HK-2 (cell line): ENCODE measurements at regions not wholly inside any gene's neighbourhood (a gene's known extent, or its start where the extent isn't known, plus 50 kb on each side); places are given as distances from the start of the nearest gene placed in this dataset.
A peak's percentile ranks its signal among the peaks of the same experiment; 100 is the strongest.
"Not testable (repeated sequence)": the region's sequence is repeated elsewhere in the genome, so short reads cannot be mapped to it uniquely, and the experiment has no call there.

Experiments used
- DNase-seq: peaks from one replicate; pipeline ENCODE4 v3.0.0-alpha.2; 2018; ENCODE audit not compliant: unreplicated experiment

GRCh38 chr11:34001557-34002064 lies 49.9 kb upstream of the CAPRIN1 start:
- no peak for DNase-seq

- DNase-seq: no peak
Measured at GRCh38 chr11:33999393-33999792, 52.1 kb upstream of the CAPRIN1 start.

GRCh38 chr11:33997584-33998251 lies 53.8 kb upstream of the CAPRIN1 start:
- DNase-seq: no peak

- DNase-seq: peak; percentile 50
Measured at GRCh38 chr11:33996498-33997454, 54.8 kb upstream of the CAPRIN1 start.

- DNase-seq: no peak
Measured at GRCh38 chr11:33994937-33995336, 56.6 kb upstream of the CAPRIN1 start.

- not testable (repeated sequence) for DNase-seq
Measured at GRCh38 chr11:33991136-33991535, 60.4 kb upstream of the CAPRIN1 start.

- not testable (repeated sequence) for DNase-seq
Measured at GRCh38 chr11:33990131-33990530, 61.4 kb upstream of the CAPRIN1 start.

- no peak for DNase-seq
Measured at GRCh38 chr11:33989461-33989860, 62.1 kb upstream of the CAPRIN1 start.

- no peak for DNase-seq
Measured at GRCh38 chr11:33988586-33989370, 62.8 kb upstream of the CAPRIN1 start.

- DNase-seq: peak; percentile 35
Measured at GRCh38 chr11:33987975-33988580, 63.5 kb upstream of the CAPRIN1 start.

GRCh38 chr11:33987545-33987944 lies 64.0 kb upstream of the CAPRIN1 start:
- no peak for DNase-seq

GRCh38 chr11:33986597-33987501 lies 64.7 kb upstream of the CAPRIN1 start:
- not testable (repeated sequence) for DNase-seq

- no peak for DNase-seq
Measured at GRCh38 chr11:33984682-33985389, 66.7 kb upstream of the CAPRIN1 start.

GRCh38 chr11:33982661-33983060 lies 68.9 kb upstream of the CAPRIN1 start:
- no peak for DNase-seq

GRCh38 chr11:33980897-33981296 lies 70.6 kb upstream of the CAPRIN1 start:
- no peak for DNase-seq

- DNase-seq: no peak
Measured at GRCh38 chr11:33978376-33978775, 73.2 kb upstream of the CAPRIN1 start.

- DNase-seq: no peak
Measured at GRCh38 chr11:33977676-33978075, 73.9 kb upstream of the CAPRIN1 start.

- no peak for DNase-seq
Measured at GRCh38 chr11:33976495-33977199, 74.9 kb upstream of the CAPRIN1 start.

GRCh38 chr11:33974804-33975203 lies 76.7 kb upstream of the CAPRIN1 start:
- DNase-seq: no peak
